ENCODE measurements at regions not wholly inside any gene's neighbourhood (a gene's known extent, or its start where the extent isn't known, plus 50 kb on each side); places are given as distances from the start of the nearest gene placed in this dataset.

DNA sequence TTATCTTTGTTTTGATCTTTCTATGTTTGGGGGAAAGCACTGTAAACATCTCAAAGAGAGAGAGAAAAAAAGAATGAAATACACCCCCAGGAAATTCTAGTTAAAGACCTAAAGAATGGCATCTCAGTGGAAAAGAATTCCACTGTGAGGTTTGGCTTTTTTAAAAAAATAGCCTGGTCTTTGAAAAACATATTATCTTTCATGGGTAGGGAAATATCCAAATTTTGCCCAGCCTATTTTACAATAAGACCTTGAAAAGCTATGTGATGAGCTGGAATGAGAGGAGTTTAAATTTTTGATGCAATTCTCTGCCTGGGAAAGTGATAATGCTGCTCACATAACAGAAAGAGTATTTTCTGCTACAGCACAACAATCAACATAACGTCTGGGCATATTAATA lies 348.1 kb upstream of the WWC1 start:
- H3K36me3 ChIP-seq (ENCODE audit: control insufficient read depth, insufficient read depth, low read length), result no peaks in the 10 kb centered on the region
- H3K4me1 Mint-ChIP-seq, result no peaks in the 10 kb centered on the region
- H3K9me3 Mint-ChIP-seq, result peaks cover 0 to 1% of the 10 kb centered on the region in 2 donors
- intact Hi-C loops (cut with micrococcal nuclease), result no loop called here
- DNase-seq, result no peak
- WGBS (ENCODE audit: insufficient coverage), result 83% methylated on average over 1 of the region's 1 CpG
- H3K27ac Mint-ChIP-seq, result no peak overlapping the region
- ATAC-seq, result no peak
- H3K4me3 Mint-ChIP-seq, result no peak overlapping the region
- no peaks in the 10 kb centered on the region for H3K4me1 ChIP-seq (ENCODE audit: control insufficient read depth, insufficient read depth, low read length)
- no peaks in the 10 kb centered on the region for H3K27me3 Mint-ChIP-seq (ENCODE audit: low read depth in 2 of 2)
- H3K36me3 Mint-ChIP-seq, result no peaks in the 10 kb centered on the region
- no peak overlapping the region for H3K27ac ChIP-seq (ENCODE audit: low read length)
- H3K27me3 ChIP-seq (ENCODE audit: control insufficient read depth, insufficient read depth, low read length), result no peaks in the 10 kb centered on the region
- TF ChIP-seq, protein P1, sequence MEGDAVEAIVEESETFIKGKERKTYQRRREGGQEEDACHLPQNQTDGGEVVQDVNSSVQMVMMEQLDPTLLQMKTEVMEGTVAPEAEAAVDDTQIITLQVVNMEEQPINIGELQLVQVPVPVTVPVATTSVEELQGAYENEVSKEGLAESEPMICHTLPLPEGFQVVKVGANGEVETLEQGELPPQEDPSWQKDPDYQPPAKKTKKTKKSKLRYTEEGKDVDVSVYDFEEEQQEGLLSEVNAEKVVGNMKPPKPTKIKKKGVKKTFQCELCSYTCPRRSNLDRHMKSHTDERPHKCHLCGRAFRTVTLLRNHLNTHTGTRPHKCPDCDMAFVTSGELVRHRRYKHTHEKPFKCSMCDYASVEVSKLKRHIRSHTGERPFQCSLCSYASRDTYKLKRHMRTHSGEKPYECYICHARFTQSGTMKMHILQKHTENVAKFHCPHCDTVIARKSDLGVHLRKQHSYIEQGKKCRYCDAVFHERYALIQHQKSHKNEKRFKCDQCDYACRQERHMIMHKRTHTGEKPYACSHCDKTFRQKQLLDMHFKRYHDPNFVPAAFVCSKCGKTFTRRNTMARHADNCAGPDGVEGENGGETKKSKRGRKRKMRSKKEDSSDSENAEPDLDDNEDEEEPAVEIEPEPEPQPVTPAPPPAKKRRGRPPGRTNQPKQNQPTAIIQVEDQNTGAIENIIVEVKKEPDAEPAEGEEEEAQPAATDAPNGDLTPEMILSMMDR (IDR thresholded peaks at IDR 0.05), result no peak
- no peak overlapping the region for H3K4me3 ChIP-seq (ENCODE audit: low read length)
- H3K9me3 ChIP-seq (ENCODE audit: control insufficient read depth, insufficient read depth, low read length), result no peaks in the 10 kb centered on the region

DNA sequence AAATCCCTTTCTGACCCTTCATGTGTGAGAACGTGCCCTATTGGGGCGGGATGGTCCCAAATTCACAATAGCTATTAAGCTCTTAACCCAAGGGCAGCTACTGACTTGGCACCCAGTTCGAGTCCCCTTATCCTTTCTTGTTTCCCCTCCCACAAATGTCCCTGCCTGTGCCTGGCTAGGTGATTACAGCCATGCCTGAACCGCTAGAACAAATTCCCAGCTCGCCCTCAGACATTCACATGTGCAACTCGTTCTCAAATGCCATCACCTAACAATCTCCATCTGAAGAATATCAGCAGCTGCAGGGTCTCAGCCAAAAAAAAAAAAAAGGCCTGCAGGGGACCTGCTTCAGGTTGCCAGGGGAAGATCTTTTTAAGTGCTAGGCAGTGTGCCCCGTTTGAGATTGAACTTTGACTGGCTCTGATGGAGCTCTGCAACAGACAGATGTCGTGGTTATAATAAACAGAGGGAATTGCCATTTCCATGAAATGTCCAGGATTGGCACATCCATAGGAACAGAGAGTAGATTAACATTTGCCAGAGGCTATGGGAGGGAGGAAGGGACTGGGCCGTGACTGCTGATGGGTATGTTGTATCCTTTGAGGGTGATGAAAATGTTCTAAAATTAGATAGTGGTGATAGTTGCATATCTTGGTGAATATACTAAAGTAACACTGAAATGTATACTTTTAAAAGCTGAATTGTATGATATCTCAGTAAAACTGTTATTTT lies 347.2 kb upstream of the WWC1 start:
- WGBS (ENCODE audit: insufficient coverage), result 78% methylated on average over 9 of the region's 9 CpGs

DNA sequence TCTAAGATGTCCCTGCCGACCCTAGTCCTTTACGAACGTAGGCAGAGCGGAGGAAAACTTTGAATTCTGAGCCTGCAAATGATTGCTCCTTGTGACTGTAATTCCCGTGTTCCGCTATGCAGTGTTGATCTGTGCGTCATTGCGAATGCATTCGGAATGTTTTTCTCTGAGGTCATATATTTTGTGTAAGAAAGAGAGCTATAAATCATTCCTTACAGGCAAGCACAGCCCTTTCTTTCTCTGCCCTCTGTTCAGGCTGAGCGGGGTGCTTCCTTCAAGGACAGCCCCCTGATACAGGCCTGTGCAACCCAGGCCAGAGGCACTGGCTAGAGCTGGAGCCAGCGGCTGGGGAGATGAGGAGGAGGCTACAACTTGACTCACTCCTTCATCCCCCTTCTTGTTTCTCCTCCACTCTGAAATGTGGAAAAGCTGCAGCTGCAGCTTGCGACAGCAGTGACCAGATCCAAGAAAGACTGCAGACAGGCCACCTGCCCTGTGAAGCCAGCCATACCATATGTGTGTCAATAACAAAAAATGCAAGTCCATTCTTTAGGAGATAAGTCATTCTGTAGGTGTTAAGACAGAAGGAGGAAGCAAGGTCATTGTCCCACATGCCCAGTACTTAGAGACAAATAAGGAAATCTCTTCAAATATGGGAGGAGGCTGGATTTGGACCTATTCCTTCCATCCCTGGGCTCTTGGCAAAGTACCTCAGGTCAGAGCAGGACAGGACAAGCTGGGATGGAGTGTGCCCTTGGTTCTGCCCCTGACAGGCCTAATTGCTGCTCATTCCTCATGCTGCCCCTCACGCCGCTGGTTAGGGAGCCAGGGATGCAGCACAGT lies 345.7 kb upstream of the WWC1 start:
- Mint-ChIP-seq H3K9me3 (no peaks in the 10 kb centered on the region), H3K4me1 (no peaks in the 10 kb centered on the region), H3K27ac (no peak overlapping the region), H3K36me3 (no peaks in the 10 kb centered on the region), H3K27me3 (ENCODE audit: low read depth in 2 of 2) (peaks cover 0 to 4% of the 10 kb centered on the region in 2 donors), H3K4me3 (no peak overlapping the region)
- intact Hi-C loops (cut with micrococcal nuclease), result no loop called here
- no peak overlapping the region for H3K4me3 ChIP-seq (ENCODE audit: low read length)
- no peaks in the 10 kb centered on the region for H3K27me3 ChIP-seq (ENCODE audit: control insufficient read depth, insufficient read depth, low read length)
- 95% methylated on average over 13 of the region's 14 CpGs for WGBS (ENCODE audit: insufficient coverage)
- H3K27ac ChIP-seq (ENCODE audit: low read length), result no peak overlapping the region
- DNase-seq (no peak), ATAC-seq (no peak)
- TF ChIP-seq, protein P1 (IDR thresholded peaks at IDR 0.05), result no peak
- no peaks in the 10 kb centered on the region for H3K4me1 ChIP-seq (ENCODE audit: control insufficient read depth, insufficient read depth, low read length)
- H3K36me3 ChIP-seq (ENCODE audit: control insufficient read depth, insufficient read depth, low read length), result no peaks in the 10 kb centered on the region
- H3K9me3 ChIP-seq (ENCODE audit: control insufficient read depth, insufficient read depth, low read length), result no peaks in the 10 kb centered on the region

More for the DNA sequence above, 347.2 kb upstream of the WWC1 start:
- intact Hi-C loops (cut with micrococcal nuclease), result no loop called here
- no peaks in the 10 kb centered on the region for H3K27me3 ChIP-seq (ENCODE audit: control insufficient read depth, insufficient read depth, low read length)
- no peak overlapping the region for H3K4me3 ChIP-seq (ENCODE audit: low read length)
- no peaks in the 10 kb centered on the region for H3K36me3 ChIP-seq (ENCODE audit: control insufficient read depth, insufficient read depth, low read length)
- H3K4me3 Mint-ChIP-seq, result no peak overlapping the region
- no peaks in the 10 kb centered on the region for H3K9me3 Mint-ChIP-seq
- DNase-seq (no peak), ATAC-seq (no peak)
- H3K4me1 Mint-ChIP-seq, result no peaks in the 10 kb centered on the region
- no peaks in the 10 kb centered on the region for H3K36me3 Mint-ChIP-seq
- no peak overlapping the region for H3K27ac ChIP-seq (ENCODE audit: low read length)
- no peak overlapping the region for H3K27ac Mint-ChIP-seq
- no peaks in the 10 kb centered on the region for H3K9me3 ChIP-seq (ENCODE audit: control insufficient read depth, insufficient read depth, low read length)
- H3K4me1 ChIP-seq (ENCODE audit: control insufficient read depth, insufficient read depth, low read length), result no peaks in the 10 kb centered on the region
- TF ChIP-seq, protein P1 (IDR thresholded peaks at IDR 0.05), result no peak
- H3K27me3 Mint-ChIP-seq (ENCODE audit: low read depth in 2 of 2), result no peaks in the 10 kb centered on the region

Data from natural killer cell (primary cell).